ENCODE measurements at regions not wholly inside any gene's neighbourhood (a gene's known extent, or its start where the extent isn't known, plus 50 kb on each side); places are given as distances from the start of the nearest gene placed in this dataset.

DNA sequence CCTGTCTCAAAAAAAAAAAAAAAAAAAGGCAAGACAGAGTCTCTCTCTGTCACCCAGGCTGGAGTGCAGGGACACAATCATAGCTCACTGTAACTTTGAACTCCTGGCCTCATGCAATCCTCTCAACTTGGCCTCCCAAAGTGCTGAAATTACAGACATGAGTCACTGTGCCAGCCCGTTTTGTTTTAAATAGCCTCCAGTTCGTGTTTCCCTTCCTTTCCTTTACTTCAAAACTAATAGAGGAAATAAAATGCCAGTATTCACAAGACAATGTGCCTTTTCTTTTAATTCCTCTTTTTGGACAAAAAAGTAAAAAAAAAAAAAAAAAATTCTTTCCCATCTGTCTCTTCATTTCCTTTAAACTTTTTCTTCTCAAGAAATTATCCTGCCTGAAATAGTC is 54.5 kb upstream of the ACMSD start:
- TF ChIP-seq, protein P1, sequence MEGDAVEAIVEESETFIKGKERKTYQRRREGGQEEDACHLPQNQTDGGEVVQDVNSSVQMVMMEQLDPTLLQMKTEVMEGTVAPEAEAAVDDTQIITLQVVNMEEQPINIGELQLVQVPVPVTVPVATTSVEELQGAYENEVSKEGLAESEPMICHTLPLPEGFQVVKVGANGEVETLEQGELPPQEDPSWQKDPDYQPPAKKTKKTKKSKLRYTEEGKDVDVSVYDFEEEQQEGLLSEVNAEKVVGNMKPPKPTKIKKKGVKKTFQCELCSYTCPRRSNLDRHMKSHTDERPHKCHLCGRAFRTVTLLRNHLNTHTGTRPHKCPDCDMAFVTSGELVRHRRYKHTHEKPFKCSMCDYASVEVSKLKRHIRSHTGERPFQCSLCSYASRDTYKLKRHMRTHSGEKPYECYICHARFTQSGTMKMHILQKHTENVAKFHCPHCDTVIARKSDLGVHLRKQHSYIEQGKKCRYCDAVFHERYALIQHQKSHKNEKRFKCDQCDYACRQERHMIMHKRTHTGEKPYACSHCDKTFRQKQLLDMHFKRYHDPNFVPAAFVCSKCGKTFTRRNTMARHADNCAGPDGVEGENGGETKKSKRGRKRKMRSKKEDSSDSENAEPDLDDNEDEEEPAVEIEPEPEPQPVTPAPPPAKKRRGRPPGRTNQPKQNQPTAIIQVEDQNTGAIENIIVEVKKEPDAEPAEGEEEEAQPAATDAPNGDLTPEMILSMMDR (IDR thresholded peaks at IDR 0.05; ENCODE audit: insufficient read depth, low read length, poor library complexity, severe bottlenecking), result no peak
- no peak for TF ChIP-seq EZH2phosphoT487 (conservative IDR thresholded peaks at IDR 0.05; ENCODE audit: low read length)
